Inflammatory macrophage treated with lipopolysaccharide for 4 hours (primary cell): ENCODE measurements at regions not wholly inside any gene's neighbourhood (a gene's known extent, or its start where the extent isn't known, plus 50 kb on each side); places are given as distances from the start of the nearest gene placed in this dataset.
"Not testable (repeated sequence)": the region's sequence is repeated elsewhere in the genome, so short reads cannot be mapped to it uniquely, and the experiment has no call there.

Experiments used
- DNase-seq: peaks from one replicate; pipeline ENCODE4 v3.0.0-alpha.2; 2020

DNA sequence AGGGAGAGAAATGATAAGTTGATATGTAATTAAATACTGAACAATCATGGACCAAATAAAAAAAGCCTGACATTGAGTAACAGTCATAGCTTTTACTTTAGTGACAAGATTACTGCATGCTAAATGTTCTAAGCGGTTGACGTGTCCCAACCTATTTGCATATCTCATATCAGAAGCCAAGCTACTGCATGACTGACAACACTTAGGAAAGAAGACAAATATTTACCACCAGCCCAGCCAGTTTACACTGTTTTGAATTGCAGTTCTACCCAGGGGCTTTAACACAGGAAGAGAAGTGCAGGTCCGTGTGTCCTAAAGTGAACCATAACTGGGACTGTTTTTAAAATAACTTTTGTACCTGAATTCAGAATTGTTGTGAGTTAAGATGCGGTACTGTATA is 219.9 kb downstream of the PRDM9 start:
- no peak for DNase-seq

DNA sequence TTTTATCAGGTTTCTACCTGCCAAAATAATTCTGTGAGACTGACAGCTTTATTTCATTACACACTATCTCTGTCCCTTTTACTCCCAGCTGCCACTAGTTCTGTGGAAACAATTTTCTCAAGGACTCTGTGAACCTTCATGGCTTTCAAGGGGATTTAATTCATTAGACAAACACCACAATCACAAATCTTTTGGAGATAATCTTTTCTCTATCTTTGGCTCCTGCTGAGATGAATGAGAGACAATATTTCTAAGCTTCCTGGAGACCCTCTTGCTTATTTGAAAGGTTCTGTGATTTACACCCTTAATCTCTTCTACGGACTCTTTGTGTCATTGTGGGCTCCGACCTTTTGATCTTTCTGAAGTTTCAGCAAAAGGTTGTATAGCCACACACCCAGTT is 222.6 kb downstream of the PRDM9 start:
- no peak for DNase-seq

GRCh38 chr5:23740029-23740428 is 232.6 kb downstream of the PRDM9 start:
- no peak for DNase-seq

GRCh38 chr5:23742701-23743100 is 235.3 kb downstream of the PRDM9 start:
- DNase-seq, result no peak

GRCh38 chr5:23755906-23756305 is 248.5 kb downstream of the PRDM9 start:
- DNase-seq, result no peak

GRCh38 chr5:23756779-23757178 is 249.4 kb downstream of the PRDM9 start:
- no peak for DNase-seq

GRCh38 chr5:23763170-23763569 is 255.8 kb downstream of the PRDM9 start:
- no peak for DNase-seq

DNA sequence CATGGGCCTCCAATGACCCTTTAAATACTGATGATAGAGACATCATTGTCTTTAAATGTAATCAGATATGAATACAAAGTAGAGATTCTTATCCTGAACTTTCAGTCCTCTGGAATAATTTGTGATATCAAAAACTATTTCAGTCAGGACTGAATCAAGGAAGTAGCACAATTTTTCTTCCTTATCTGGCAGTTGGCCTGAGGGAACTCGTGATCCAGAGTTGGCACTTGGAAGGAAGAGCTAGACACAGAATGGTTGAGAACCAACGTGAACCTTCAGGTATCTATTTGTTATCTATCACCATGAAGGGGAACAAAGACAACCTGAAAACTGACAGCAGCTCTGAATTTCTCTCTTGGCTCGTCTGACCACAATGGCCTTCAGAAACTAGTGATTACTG is 269.3 kb downstream of the PRDM9 start:
- no peak for DNase-seq

DNA sequence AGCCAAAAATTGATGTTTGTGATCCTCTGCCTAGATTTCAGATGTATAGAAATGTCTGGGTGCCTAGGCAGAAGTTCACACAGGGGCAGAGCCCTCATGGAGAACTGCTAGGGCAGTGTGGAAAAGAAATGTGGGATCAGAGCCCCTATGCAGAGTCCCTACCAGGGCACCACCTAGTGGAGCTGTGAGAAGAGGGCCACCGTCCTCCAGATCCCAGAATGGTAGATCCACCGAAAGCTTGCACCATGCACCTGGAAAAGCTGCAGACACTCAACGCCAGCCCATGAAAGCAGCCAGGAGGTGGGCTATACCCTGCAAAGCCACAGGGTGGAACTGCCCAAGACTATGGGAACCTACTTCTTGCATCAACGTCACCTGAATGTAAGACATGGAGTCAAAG is 292.9 kb downstream of the PRDM9 start:
- not testable (repeated sequence) for DNase-seq

GRCh38 chr5:23820765-23821471 is 313.5 kb downstream of the PRDM9 start:
- peak; percentile 2 for DNase-seq

GRCh38 chr5:23823521-23823920 is 316.1 kb downstream of the PRDM9 start:
- no peak for DNase-seq

- no peak for DNase-seq
These were observed 317.8 kb downstream of the PRDM9 start for GRCh38 chr5:23825196-23825595.

GRCh38 chr5:23840083-23840482 is 332.7 kb downstream of the PRDM9 start:
- no peak for DNase-seq

DNA sequence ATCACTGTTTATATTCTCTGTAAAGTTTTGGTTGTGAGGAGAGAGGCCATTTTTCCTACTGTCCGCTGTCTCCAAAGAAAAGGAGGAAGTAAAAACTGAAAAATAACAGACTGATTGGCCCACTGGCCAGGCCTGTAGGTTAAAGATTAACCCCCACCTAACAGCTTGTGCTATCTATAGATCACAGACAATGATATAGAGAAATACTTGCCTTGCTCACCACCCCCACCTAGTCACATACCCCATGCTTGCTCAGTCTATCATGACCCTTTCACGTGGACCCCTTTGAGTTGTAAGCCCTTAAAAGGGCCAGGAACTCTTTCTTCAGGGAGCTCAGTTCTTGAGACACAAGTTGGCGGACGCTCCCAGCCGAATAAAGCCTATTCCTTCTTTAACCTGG is 357.4 kb downstream of the PRDM9 start:
- no peak for DNase-seq

- DNase-seq, result no peak
These were observed 370.4 kb downstream of the PRDM9 start for GRCh38 chr5:23877847-23878246.

DNA sequence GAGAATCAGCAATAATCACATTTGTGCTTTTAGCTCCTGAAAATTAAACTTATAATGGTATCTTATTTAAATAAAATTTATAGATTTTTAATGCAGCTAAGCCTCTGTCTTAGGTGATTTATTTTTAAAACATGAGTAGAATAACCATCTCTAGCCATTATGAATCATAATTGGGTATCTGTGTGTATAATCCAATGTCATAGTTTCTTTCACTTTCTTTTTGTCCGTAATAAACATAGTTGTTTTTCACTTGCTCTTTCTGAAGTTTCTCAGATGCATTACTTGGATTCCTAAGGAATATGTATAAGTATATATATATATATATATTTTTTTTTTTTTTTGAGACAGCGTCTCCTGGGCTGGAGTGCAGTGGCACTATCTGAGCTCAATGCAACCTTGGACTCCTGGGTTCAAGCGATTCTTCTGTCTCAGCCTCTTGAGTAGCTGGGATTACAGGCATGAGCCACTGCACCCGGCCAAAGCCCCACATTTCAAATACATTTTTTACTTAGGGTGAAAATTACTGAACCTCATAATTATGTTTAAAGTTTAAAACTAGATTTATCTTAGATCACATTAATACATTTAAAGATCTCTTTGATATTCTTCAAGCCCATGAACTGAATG is 377.1 kb downstream of the PRDM9 start:
- DNase-seq, result no peak

GRCh38 chr5:23893561-23893960 is 386.2 kb downstream of the PRDM9 start:
- DNase-seq, result no peak

DNA sequence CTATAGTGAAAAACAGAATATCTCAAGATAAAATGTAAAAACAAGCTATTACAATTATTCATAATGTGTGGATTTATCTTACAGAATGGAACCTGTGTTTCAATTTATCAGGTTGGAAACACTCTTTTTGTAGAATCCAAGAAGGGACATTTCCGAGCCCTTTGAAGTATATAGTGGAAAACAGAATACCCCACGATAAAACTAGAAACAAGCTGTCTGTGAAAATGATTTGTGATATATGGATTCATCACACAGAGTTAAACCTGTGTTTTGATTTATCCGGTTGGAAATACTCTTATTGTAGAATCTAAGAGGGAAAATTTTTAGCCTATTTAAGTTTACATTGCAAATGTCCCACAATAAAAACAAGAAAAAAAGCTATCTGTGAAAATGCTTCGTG is 388.2 kb downstream of the PRDM9 start:
- DNase-seq, result no peak

DNA sequence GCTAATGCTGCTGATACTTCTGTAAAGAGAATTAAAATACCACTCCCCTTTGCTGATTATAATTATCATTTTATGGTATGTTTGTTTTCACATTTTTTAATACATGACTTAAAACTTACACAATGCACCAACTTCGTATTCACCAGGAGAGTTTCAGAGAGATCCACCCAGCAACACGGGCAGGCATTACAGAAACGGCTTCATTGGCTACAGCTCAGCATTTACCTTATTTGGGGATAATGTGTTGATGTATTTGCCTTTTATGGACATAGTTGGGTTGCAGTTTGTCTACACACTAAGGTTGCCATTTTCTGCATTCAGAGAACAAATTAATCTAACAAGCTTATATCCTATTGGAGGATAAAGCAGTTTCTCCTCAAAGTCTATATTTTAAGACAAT is 423.6 kb downstream of the PRDM9 start:
- DNase-seq, result no peak

DNA sequence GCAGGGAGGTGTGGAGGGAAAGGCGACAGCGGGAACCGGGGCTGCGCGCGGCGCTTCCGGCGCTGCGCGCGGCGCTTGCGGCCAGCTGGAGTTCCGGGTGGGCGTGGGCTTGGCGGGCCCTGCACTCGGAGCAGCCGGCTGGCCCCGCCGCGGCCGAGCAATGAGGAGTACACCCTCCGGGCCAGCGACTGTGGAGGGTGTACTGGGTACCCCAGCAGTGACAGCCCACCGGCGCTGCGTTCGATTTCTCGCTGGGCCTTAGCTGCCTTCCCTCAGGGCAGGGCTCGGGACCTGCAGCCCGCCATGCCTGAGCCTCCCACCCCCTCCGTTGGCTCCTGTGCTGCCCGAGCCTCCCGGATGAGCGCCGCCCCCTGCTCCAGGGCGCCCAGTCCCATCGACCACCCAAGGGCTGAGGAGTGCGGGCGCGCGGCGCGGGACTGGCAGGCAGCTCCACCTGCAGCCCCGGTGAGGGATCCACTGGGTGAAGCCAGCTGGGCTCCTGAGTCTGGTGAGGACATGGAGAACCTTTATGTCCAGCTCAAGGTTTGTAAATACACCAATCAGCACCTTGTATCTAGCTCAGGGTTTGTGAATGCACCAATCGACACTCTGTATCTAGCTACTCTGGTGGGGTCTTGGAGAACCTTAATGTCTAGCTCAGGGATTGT is 444.0 kb downstream of the PRDM9 start:
- DNase-seq, result not testable (repeated sequence)

DNA sequence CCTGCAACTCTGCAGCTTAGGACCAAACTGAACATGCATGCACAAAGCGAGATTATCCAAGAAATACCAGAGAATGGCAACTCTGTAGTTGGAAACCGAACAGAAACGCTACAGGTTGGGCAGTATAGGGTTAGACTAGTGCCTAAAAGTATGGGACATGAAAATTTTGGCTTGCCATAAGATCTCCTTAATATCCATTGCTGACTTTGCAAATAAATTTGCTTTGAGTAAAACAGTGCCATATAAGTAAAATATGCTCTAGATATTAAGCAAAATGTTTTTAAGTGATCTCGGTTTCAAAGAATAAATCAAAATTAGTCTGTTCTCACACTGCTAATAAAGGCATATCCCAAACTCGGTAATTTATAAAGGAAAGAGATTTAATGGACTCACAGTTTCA is 456.0 kb downstream of the PRDM9 start:
- no peak for DNase-seq

DNA sequence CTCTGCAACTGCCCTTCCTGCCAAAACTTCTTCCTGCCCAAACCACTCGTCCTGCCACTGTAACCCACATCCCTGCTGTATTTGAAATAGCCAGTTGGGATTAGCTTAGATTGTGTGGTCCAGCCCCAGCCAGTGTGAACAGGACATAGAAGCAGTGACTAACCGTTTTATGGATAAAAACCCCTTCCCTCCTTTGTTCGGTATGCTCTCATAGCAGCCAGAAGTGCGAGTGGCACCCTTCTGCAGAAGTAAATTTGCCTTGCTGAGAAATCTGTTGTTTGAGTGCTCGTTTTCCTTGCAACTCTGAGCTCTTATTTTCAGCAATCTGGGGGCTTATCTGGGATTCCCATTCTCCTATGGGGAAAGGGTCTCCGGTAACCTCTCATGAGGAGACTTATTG is 470.0 kb downstream of the PRDM9 start:
- DNase-seq, result no peak

GRCh38 chr5:23977997-23978396 is 470.6 kb downstream of the PRDM9 start:
- DNase-seq, result no peak

DNA sequence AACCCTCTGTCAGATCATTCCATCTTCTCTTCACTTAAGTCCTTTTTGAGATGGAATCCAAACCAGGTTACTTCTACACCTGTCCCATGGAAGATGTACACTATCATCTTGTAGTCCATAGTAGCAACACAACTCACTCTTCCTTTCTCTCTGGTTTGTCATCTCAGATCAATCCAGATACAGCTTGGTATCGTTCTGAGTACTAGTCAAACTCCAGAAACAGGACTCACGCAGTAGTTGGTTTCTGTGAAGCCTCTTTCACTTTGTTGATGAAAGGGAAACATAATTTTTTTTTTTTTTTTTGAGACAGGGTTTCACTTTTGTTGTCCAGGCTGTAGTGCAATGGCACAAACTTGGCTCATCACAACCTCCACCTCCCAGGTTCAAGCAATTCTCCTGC is 484.0 kb downstream of the PRDM9 start:
- no peak for DNase-seq
